IPS DF 6.9 (cell line): ENCODE measurements at regions not wholly inside any gene's neighbourhood (a gene's known extent, or its start where the extent isn't known, plus 50 kb on each side); places are given as distances from the start of the nearest gene placed in this dataset.
"Not testable (repeated sequence)": the region's sequence is repeated elsewhere in the genome, so short reads cannot be mapped to it uniquely, and the experiment has no call there.

Experiments
- DNase-seq: peaks from one replicate; pipeline ENCODE4 v3.0.0-alpha.2; 2013; ENCODE audit warnings: low read depth, low spot score
- H3K27ac ChIP-seq: one replicate; pipeline ENCODE4 v1.5.1; 2013; ENCODE audit warnings: low read length, control low read depth
- H3K27me3 ChIP-seq: 2 replicates; pipeline ENCODE4 v1.6.1; 2013; ENCODE audit warnings: mild to moderate bottlenecking, low read length; ENCODE audit not compliant: control insufficient read depth, insufficient read depth
- H3K36me3 ChIP-seq: 2 replicates; pipeline ENCODE4 v1.6.1; 2013; ENCODE audit warnings: low read length; ENCODE audit not compliant: control insufficient read depth, insufficient read depth
- H3K4me1 ChIP-seq: 2 replicates; pipeline ENCODE4 v1.6.1; 2013; ENCODE audit warnings: low read length; ENCODE audit not compliant: control insufficient read depth, insufficient read depth
- H3K4me3 ChIP-seq: 2 replicates; pipeline ENCODE4 v1.5.1; 2013; ENCODE audit warnings: mild to moderate bottlenecking, low read length
- H3K9me3 ChIP-seq: 2 replicates; pipeline ENCODE4 v1.6.1; 2013; ENCODE audit warnings: low read length, inconsistent platforms; ENCODE audit not compliant: control insufficient read depth, insufficient read depth
- WGBS: extraction: QIAGEN DNeasy Blood & Tissue Kit; methylation state at CpG from one replicate; pipeline ENCODE4 v1.1.7; 2013; ENCODE audit warnings: mixed read lengths, missing lambda C conversion rate; ENCODE audit not compliant: insufficient read length, insufficient coverage; 5-methylcytosine and 5-hydroxymethylcytosine counted together

- not testable (repeated sequence) for H3K4me1 ChIP-seq, H3K4me3 ChIP-seq, H3K27ac ChIP-seq, H3K36me3 ChIP-seq, H3K27me3 ChIP-seq, DNase-seq, H3K9me3 ChIP-seq
- no CpG with 5 or more reads among the region's 21 CpGs for WGBS
These were observed 231.2 kb upstream of the TECRL start for GRCh38 chr4:64640402-64640801.

- Histone ChIP-seq H3K9me3 (no peaks in the 10 kb centered on the region), H3K27me3 (no peaks in the 10 kb centered on the region), H3K4me3 (no peak overlapping the region), H3K36me3 (no peaks in the 10 kb centered on the region), H3K27ac (no peak overlapping the region), H3K4me1 (no peaks in the 10 kb centered on the region)
- DNase-seq = no peak
- no CpG with 5 or more reads among the region's 3 CpGs for WGBS
These were observed 216.2 kb upstream of the TECRL start for GRCh38 chr4:64625438-64625837.

- H3K27ac ChIP-seq = no peak overlapping the region
- no peaks in the 10 kb centered on the region for H3K4me1 ChIP-seq
- H3K27me3 ChIP-seq = no peaks in the 10 kb centered on the region
- WGBS = no CpG with 5 or more reads among the region's 3 CpGs
- no peak for DNase-seq
- no peaks in the 10 kb centered on the region for H3K36me3 ChIP-seq
- no peak overlapping the region for H3K4me3 ChIP-seq
- H3K9me3 ChIP-seq = no peaks in the 10 kb centered on the region
These were observed 208.6 kb upstream of the TECRL start for GRCh38 chr4:64617800-64618199.

GRCh38 chr4:64614276-64614675 is 205.0 kb upstream of the TECRL start:
- Histone ChIP-seq H3K27me3 (no peaks in the 10 kb centered on the region), H3K9me3 (no peaks in the 10 kb centered on the region), H3K36me3 (no peaks in the 10 kb centered on the region), H3K4me1 (no peaks in the 10 kb centered on the region), H3K4me3 (no peak overlapping the region), H3K27ac (no peak overlapping the region)
- no peak for DNase-seq
- WGBS = no CpG with 5 or more reads among the region's 4 CpGs

- WGBS = no CpG with 5 or more reads among the region's 2 CpGs
- no peaks in the 10 kb centered on the region for H3K27me3 ChIP-seq
These were observed 203.8 kb upstream of the TECRL start for GRCh38 chr4:64613046-64613445.

DNA sequence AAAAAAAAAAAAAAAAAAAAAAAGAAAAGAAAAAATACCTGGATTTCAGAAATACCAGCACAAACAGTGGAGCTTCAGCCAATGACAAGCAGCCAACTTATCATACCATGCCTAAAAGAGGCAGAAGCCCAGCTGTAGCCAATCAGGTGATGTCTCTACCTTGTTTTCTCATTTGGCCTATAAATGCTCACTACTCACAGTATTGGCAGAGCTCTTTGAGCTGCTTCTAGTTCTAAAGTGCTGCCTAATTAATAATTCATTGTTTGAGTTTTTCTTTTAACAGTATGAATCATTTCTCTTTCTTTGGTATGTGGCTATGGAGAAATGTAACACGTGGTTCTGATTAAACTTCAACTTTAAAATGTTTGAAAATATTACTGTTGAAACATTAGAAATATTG is 188.8 kb upstream of the TECRL start:
- Histone ChIP-seq H3K27me3 (no peaks in the 10 kb centered on the region), H3K36me3 (no peaks in the 10 kb centered on the region), H3K4me3 (no peak overlapping the region), H3K27ac (no peak overlapping the region), H3K4me1 (no peaks in the 10 kb centered on the region), H3K9me3 (no peaks in the 10 kb centered on the region)
- WGBS = no CpG with 5 or more reads among the region's 1 CpG
- no peak for DNase-seq

More at GRCh38 chr4:64613046-64613445, 203.8 kb upstream of the TECRL start:
- no peaks in the 10 kb centered on the region for H3K36me3 ChIP-seq
- no peaks in the 10 kb centered on the region for H3K4me1 ChIP-seq
- no peak overlapping the region for H3K27ac ChIP-seq
- H3K9me3 ChIP-seq = no peaks in the 10 kb centered on the region
- no peak overlapping the region for H3K4me3 ChIP-seq
- no peak for DNase-seq

- Histone ChIP-seq H3K27me3 (no peaks in the 10 kb centered on the region), H3K4me3 (no peak overlapping the region), H3K36me3 (no peaks in the 10 kb centered on the region), H3K4me1 (no peaks in the 10 kb centered on the region), H3K27ac (no peak overlapping the region), H3K9me3 (no peaks in the 10 kb centered on the region)
- no peak for DNase-seq
These were observed 185.5 kb upstream of the TECRL start for GRCh38 chr4:64594723-64595122.

DNA sequence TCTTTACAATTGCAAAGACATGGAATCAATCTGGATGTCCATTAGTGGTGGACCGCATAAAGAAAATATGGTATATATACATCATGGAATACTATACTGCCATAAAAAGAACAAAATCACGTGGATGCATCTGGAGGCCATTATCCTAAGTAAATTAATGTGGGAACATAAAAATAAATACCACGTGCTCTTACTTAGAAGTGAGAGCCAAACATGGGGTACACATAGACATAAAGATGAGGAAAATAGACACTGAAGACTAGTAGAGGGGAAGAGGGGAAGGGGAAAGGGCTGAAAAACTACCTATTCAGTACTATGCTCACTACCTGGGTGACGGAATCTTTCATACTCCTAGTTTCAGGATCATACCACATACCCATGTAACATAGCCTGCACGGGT is 179.3 kb upstream of the TECRL start:
- WGBS = no CpG with 5 or more reads among the region's 5 CpGs
- H3K9me3 ChIP-seq = no peaks in the 10 kb centered on the region

GRCh38 chr4:64584981-64585557 is 175.8 kb upstream of the TECRL start:
- peak; percentile 22 for DNase-seq

More for the DNA sequence above, 179.3 kb upstream of the TECRL start:
- H3K4me1 ChIP-seq = no peaks in the 10 kb centered on the region
- no peaks in the 10 kb centered on the region for H3K36me3 ChIP-seq
- no peak overlapping the region for H3K27ac ChIP-seq
- no peaks in the 10 kb centered on the region for H3K27me3 ChIP-seq
- H3K4me3 ChIP-seq = no peak overlapping the region
- DNase-seq = no peak

DNA sequence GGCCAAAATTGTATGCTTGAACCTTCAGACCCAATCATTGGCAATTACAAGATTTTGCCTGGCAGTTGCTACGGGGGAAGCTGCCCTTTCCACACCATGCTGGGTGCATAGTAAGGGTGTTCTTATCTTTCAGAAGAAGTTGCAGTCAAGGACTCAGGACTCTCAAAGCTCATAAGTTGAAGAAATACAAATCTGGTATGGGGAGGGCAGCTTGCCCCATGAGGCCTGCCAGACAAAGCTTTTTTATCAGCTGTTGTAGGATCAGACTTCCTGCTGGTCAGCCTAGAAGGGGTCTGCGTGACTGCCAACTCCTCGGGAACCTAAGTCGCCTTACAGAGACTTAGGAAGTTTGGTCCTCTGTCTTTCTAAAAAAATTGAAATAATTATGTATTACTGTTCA is 174.9 kb upstream of the TECRL start:
- H3K27me3 ChIP-seq = no peaks in the 10 kb centered on the region
- H3K9me3 ChIP-seq = no peaks in the 10 kb centered on the region
- no CpG with 5 or more reads among the region's 4 CpGs for WGBS
- DNase-seq = no peak
- H3K36me3 ChIP-seq = no peaks in the 10 kb centered on the region
- no peaks in the 10 kb centered on the region; the same call in 1 of the 2 replicates for H3K4me1 ChIP-seq
- H3K4me3 ChIP-seq = no peak overlapping the region
- H3K27ac ChIP-seq = no peak overlapping the region

More at GRCh38 chr4:64584981-64585557, 175.8 kb upstream of the TECRL start:
- H3K36me3 ChIP-seq = no peaks in the 10 kb centered on the region
- H3K27me3 ChIP-seq = no peaks in the 10 kb centered on the region
- no CpG with 5 or more reads among the region's 6 CpGs for WGBS
- H3K9me3 ChIP-seq = no peaks in the 10 kb centered on the region
- no peak overlapping the region for H3K4me3 ChIP-seq
- H3K27ac ChIP-seq = no peak overlapping the region
- H3K4me1 ChIP-seq = no peaks in the 10 kb centered on the region; the same call in 1 of the 2 replicates

- no peak overlapping the region for H3K4me3 ChIP-seq
These were observed 173.2 kb upstream of the TECRL start for GRCh38 chr4:64582492-64582891.

More at GRCh38 chr4:64582492-64582891, 173.2 kb upstream of the TECRL start:
- DNase-seq = no peak
- WGBS = no CpG with 5 or more reads among the region's 3 CpGs
- no peaks in the 10 kb centered on the region for H3K36me3 ChIP-seq
- H3K4me1 ChIP-seq = no peaks in the 10 kb centered on the region; the same call in 1 of the 2 replicates
- no peaks in the 10 kb centered on the region for H3K9me3 ChIP-seq
- H3K27me3 ChIP-seq = no peaks in the 10 kb centered on the region
- no peak overlapping the region for H3K27ac ChIP-seq
